BJ (cell line): ENCODE measurements at regions not wholly inside any gene's neighbourhood (a gene's known extent, or its start where the extent isn't known, plus 50 kb on each side); places are given as distances from the start of the nearest gene placed in this dataset.

ENCODE experiments used
- CTCF ChIA-PET: fragments of 350-600 bp; formaldehyde crosslinking; extraction: SDS; loops from one replicate; lab custom pipeline; 2021; ENCODE audit warnings: antibody characterized with exemption, inconsistent platforms; lab: Yijun Ruan, JAX
- POLR2A ChIA-PET: fragments of 300-600 bp; sonication (Branson Sonifier 250); formaldehyde crosslinking; extraction: SDS; loops from one replicate; lab custom pipeline; 2021; ENCODE audit warnings: antibody characterized with exemption; lab: Charles Lee
- DNase-seq: peaks from one replicate; pipeline ENCODE4 v3.0.0-alpha.2; 2011; ENCODE audit warnings: low read depth
- H3K27me3 ChIP-seq: 2 replicates; pipeline ENCODE4 v1.6.0; 2011; ENCODE audit warnings: low read length; ENCODE audit not compliant: control insufficient read depth, insufficient read depth
- H3K36me3 ChIP-seq: 2 replicates; pipeline ENCODE4 v1.5.1; 2011; ENCODE audit warnings: low read length; ENCODE audit not compliant: control insufficient read depth, insufficient read depth
- H3K4me3 ChIP-seq: 2 replicates; pipeline ENCODE4 v1.5.1; 2011; ENCODE audit warnings: low read depth, mild to moderate bottlenecking, control low read depth, low read length
- TF ChIP-seq, protein P1 (sequence below): IDR thresholded peaks from 2 replicates; pipeline ENCODE4 v1.5.1; 2011; ENCODE audit warnings: low read depth, mild to moderate bottlenecking, control low read depth, inconsistent platforms, low read length, moderate library complexity; ENCODE audit not compliant: insufficient read depth

DNA sequence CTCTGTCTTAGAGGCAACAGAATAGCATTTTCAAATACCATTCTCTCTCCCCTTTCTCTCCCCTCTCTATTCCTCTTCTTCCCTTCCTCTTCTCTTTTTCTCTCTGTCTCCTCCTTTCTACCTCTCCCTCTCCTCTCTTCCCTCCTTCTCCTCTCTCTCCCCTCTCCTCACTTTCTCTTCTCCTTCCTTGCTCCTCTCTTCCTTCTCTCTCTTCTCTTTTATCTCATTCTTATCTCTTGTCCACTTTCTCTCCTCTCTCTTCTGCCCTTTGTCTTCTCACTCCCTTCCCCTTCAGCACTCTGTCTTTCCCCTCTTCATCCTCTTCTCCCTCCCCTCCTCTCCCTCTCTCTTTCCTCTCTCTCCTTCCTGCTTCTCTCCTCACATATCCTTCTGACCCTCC, 2265.8 kb upstream of the TENM3 start:
- ChIA-PET POLR2A (no interaction called here), CTCF (interaction anchor here (0.6 kb wide), 1 partner anchor 10 kb away, joined by 3 read pairs; no protein-coding TSS in a partner anchor)
- no peak for DNase-seq
- TF ChIP-seq, protein P1, sequence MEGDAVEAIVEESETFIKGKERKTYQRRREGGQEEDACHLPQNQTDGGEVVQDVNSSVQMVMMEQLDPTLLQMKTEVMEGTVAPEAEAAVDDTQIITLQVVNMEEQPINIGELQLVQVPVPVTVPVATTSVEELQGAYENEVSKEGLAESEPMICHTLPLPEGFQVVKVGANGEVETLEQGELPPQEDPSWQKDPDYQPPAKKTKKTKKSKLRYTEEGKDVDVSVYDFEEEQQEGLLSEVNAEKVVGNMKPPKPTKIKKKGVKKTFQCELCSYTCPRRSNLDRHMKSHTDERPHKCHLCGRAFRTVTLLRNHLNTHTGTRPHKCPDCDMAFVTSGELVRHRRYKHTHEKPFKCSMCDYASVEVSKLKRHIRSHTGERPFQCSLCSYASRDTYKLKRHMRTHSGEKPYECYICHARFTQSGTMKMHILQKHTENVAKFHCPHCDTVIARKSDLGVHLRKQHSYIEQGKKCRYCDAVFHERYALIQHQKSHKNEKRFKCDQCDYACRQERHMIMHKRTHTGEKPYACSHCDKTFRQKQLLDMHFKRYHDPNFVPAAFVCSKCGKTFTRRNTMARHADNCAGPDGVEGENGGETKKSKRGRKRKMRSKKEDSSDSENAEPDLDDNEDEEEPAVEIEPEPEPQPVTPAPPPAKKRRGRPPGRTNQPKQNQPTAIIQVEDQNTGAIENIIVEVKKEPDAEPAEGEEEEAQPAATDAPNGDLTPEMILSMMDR: no peak
- Histone ChIP-seq H3K27me3 (no peaks in the 10 kb centered on the region), H3K4me3 (no peak overlapping the region), H3K36me3 (no peaks in the 10 kb centered on the region)

DNA sequence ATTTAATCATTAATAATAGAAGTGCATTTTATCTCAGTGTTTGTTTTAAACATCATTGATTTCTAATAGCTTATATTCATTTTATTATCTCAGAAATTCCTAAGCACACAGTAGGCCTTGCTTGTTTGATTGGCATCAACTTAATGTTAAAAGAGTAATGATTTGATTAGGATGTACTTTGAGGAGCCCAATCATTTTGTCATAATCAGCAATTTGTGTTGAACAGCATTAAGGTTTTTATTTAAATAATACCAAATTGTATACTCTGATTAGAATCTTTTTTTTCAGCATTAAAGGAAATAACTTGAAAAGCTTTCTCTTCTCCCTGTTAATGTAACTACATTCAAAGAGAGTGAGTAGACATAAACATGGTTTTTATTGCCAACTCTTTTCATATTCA, 2262.0 kb upstream of the TENM3 start:
- CTCF ChIA-PET: interaction anchor here (0.6 kb wide), 1 partner anchor 832 kb away, joined by 4 read pairs; no protein-coding TSS in a partner anchor

DNA sequence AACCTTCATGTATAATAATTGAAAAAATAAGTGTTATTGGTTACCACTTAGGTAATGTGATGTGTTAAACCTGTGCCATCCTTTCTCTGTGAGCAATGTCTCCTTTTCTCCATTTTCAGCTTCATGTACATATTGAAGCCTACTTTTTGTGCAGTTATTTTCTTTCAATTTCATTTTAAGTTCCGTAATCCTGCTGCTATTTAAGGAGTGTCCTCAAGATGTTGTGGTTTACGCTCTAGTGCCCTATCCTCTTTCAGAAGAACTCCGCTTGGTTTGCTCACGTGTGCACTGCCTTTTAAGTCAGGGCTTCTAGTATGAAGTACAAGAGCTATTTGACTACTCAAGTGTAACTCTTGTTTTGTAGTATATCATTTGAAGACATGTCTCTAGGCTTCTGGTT, 2253.2 kb upstream of the TENM3 start:
- H3K27me3 ChIP-seq: no peaks in the 10 kb centered on the region
- ChIA-PET CTCF (no interaction called here), POLR2A (no interaction called here)
- TF ChIP-seq, protein P1: no peak
- H3K36me3 ChIP-seq: no peaks in the 10 kb centered on the region
- H3K4me3 ChIP-seq: no peak overlapping the region
- DNase-seq: no peak

More for the DNA sequence above, 2262.0 kb upstream of the TENM3 start:
- Histone ChIP-seq H3K27me3 (no peaks in the 10 kb centered on the region), H3K4me3 (no peak overlapping the region), H3K36me3 (no peaks in the 10 kb centered on the region)
- TF ChIP-seq, protein P1: no peak
- POLR2A ChIA-PET: no interaction called here
- DNase-seq: no peak

DNA sequence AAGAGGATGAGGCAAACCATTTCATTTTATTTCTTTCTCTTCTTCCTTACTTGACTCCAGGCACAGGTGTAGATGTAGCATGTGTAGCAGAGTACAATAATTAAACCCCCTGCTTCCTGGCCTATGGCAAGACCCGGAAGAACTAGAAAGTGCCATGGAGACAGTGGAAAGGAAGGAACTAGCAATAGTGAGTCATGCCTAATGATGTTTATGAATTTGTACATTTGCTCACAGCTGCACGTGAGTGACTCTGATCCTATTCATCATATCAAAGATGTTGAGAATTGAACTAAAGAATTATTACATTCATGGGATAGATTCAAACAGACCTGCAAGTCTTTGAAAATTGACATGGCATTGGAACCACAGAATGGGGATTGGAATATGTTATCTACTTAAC, 2233.9 kb upstream of the TENM3 start:
- no peak overlapping the region for H3K4me3 ChIP-seq
- ChIA-PET CTCF (no interaction called here), POLR2A (no interaction called here)
- no peak for DNase-seq
- H3K36me3 ChIP-seq: no peaks in the 10 kb centered on the region
- TF ChIP-seq, protein P1: no peak
- H3K27me3 ChIP-seq: no peaks in the 10 kb centered on the region

DNA sequence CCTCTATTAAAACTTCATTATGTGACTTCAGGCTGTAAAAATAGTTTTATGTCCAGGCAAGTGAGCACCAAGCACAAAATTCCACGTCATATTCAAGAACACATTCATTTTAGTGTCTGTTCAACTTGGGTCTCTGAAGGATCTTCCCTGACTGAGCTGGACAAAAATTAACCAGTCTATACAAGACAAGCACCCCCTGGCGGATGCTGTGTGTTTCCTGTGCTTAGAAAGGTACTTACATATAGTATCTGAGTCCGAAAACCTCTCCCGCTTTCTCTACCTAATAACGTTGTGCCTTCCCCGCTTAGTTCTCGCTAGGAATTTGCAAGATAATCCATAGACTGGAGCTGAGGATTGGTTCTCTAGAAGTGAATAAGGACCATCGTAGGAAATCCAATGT, 2214.5 kb upstream of the TENM3 start:
- Histone ChIP-seq H3K4me3 (no peak overlapping the region), H3K27me3 (no peaks in the 10 kb centered on the region), H3K36me3 (no peaks in the 10 kb centered on the region)
- POLR2A ChIA-PET: no interaction called here
- TF ChIP-seq, protein P1: no peak
- no peak for DNase-seq
- CTCF ChIA-PET: no interaction called here
